Breast epithelium (tissue), 3 donors: ENCODE measurements at regions not wholly inside any gene's neighbourhood (a gene's known extent, or its start where the extent isn't known, plus 50 kb on each side); places are given as distances from the start of the nearest gene placed in this dataset.

Experiments
- POLR2A ChIP-seq: fragments of 450-650 bp; IDR thresholded peaks from one replicate; pipeline ENCODE4 v1.6.1; 2016; ENCODE audit warnings: antibody characterized with exemption, mild to moderate bottlenecking, moderate library complexity
- POLR2AphosphoS5 ChIP-seq, 3 donors: sonication (generic); formaldehyde crosslinking; IDR thresholded peaks; one replicate each; pipeline ENCODE4 v1.6.1; 2017; ENCODE audit warnings: antibody characterized with exemption in 3 of 3
- TF ChIP-seq, protein P1 (sequence below), 3 donors: fragments of 450-650 bp; IDR thresholded peaks; one replicate each; pipeline ENCODE4 v1.5.1; 2016 to 2017; ENCODE audit warnings: antibody characterized with exemption in 3 of 3, mild to moderate bottlenecking in 3 of 3, moderate library complexity in 3 of 3

DNA sequence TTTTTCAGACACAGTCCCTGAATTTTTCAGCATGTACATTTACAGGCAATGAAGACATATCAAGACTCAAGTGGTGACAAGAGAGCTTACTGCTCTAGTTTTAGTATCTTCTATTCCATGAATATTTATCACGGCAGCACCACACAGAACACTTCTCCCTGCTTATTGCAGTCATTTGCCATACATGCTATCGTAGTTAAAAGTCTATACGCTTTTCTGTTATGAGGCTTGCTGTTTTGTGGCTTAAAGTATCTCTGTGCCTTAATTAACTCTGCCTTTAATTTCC is 65.4 kb upstream of the GK2 start:
- TF ChIP-seq, protein P1, sequence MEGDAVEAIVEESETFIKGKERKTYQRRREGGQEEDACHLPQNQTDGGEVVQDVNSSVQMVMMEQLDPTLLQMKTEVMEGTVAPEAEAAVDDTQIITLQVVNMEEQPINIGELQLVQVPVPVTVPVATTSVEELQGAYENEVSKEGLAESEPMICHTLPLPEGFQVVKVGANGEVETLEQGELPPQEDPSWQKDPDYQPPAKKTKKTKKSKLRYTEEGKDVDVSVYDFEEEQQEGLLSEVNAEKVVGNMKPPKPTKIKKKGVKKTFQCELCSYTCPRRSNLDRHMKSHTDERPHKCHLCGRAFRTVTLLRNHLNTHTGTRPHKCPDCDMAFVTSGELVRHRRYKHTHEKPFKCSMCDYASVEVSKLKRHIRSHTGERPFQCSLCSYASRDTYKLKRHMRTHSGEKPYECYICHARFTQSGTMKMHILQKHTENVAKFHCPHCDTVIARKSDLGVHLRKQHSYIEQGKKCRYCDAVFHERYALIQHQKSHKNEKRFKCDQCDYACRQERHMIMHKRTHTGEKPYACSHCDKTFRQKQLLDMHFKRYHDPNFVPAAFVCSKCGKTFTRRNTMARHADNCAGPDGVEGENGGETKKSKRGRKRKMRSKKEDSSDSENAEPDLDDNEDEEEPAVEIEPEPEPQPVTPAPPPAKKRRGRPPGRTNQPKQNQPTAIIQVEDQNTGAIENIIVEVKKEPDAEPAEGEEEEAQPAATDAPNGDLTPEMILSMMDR (IDR thresholded peaks at IDR 0.05): no peak
- no peak for TF ChIP-seq POLR2A
- no peak for TF ChIP-seq POLR2AphosphoS5 (IDR thresholded peaks at IDR 0.05)
